HEK293T (cell line): ENCODE measurements at regions not wholly inside any gene's neighbourhood (a gene's known extent, or its start where the extent isn't known, plus 50 kb on each side); places are given as distances from the start of the nearest gene placed in this dataset.

Experiments used
- CTBP1 ChIP-seq: fragments of 450-650 bp; IDR thresholded peaks from 2 replicates; pipeline ENCODE4 v1.6.1; 2016; ENCODE audit warnings: borderline replicate concordance
- HDGF ChIP-seq: fragments of 450-650 bp; IDR thresholded peaks from 2 replicates; pipeline ENCODE4 v1.6.1; 2017; ENCODE audit warnings: antibody characterized with exemption, borderline replicate concordance
- L3MBTL2 ChIP-seq: fragments of 450-650 bp; conservative IDR thresholded peaks from 2 replicates; pipeline ENCODE4 v1.6.1; 2016; ENCODE audit warnings: mild to moderate bottlenecking
- SP1 ChIP-seq: fragments of 450-650 bp; IDR thresholded peaks from 2 replicates; pipeline ENCODE4 v1.6.1; 2017
- SUZ12 ChIP-seq: fragments of 450-650 bp; IDR thresholded peaks from 2 replicates; pipeline ENCODE4 v1.6.1; 2016; ENCODE audit warnings: mild to moderate bottlenecking
- TARDBP ChIP-seq: fragments of 450-650 bp; IDR thresholded peaks from 2 replicates; pipeline ENCODE4 v1.6.1; 2016
- ZNF384 ChIP-seq: fragments of 450-650 bp; IDR thresholded peaks from 2 replicates; pipeline ENCODE4 v1.6.1; 2016

GRCh38 chr14:50031602-50032313 lies 84.6 kb downstream of the VCPKMT start:
- TF ChIP-seq CTBP1 (no peak), TARDBP (no peak), SUZ12 (no peak), L3MBTL2 (no peak), HDGF (no peak), ZNF384 (no peak), SP1 (no peak)
